Common myeloid progenitor, CD34-positive (primary cell): ENCODE measurements at regions not wholly inside any gene's neighbourhood (a gene's known extent, or its start where the extent isn't known, plus 50 kb on each side); places are given as distances from the start of the nearest gene placed in this dataset.

ENCODE experiments used
- CTCF ChIA-PET: fragments of 350-600 bp; sonication (Branson Sonifier 250); formaldehyde crosslinking; loops from one replicate; lab custom pipeline; 2021; ENCODE audit warnings: antibody characterized with exemption; lab: Charles Lee
- POLR2A ChIA-PET: fragments of 350-600 bp; sonication (Branson Sonifier 250); formaldehyde crosslinking; loops from one replicate; lab custom pipeline; 2021; ENCODE audit warnings: antibody characterized with exemption; lab: Charles Lee
- DNase-seq, 3 donors: peaks; one replicate each; pipeline versions ENCODE4 v3.0.0 to v3.0.0-alpha.2; 2013
- H3K27ac ChIP-seq, 2 experiments: 1 replicate in 1 of 2; 2 replicates in 1 of 2; pipeline ENCODE4 v1.7.0; 2013; ENCODE audit warnings: inconsistent platforms in 2 of 2, low read length in 2 of 2, mild to moderate bottlenecking in 2 of 2, low read depth in 1 of 2, moderate library complexity in 1 of 2; ENCODE audit not compliant: severe bottlenecking in 2 of 2, insufficient read depth in 1 of 2, poor library complexity in 1 of 2
- H3K27me3 ChIP-seq, 5 experiments: replicated peaks in 2 of 5; 1 replicate in 3 of 5; 2 replicates in 2 of 5; pipeline versions ENCODE4 v1.6.1 to v1.7.0; 2013; ENCODE audit warnings: low read length in 4 of 5, mild to moderate bottlenecking in 2 of 5, moderate library complexity in 2 of 5, inconsistent platforms in 1 of 5; ENCODE audit not compliant: insufficient read depth in 5 of 5, control insufficient read depth in 4 of 5
- H3K36me3 ChIP-seq, 4 experiments: 1 replicate in 2 of 4; 2 replicates in 2 of 4; pipeline versions ENCODE4 v1.6.1 to v1.7.0; 2013; ENCODE audit warnings: low read length in 3 of 4, control low read depth in 1 of 4, mild to moderate bottlenecking in 1 of 4; ENCODE audit not compliant: control insufficient read depth in 4 of 4, insufficient read depth in 4 of 4
- H3K4me1 ChIP-seq, 4 experiments: 1 replicate in 3 of 4; 2 replicates in 1 of 4; pipeline versions ENCODE4 v1.6.1 to v1.7.1; 2013; ENCODE audit warnings: low read length in 3 of 4, mild to moderate bottlenecking in 3 of 4, control low read depth in 1 of 4, inconsistent platforms in 1 of 4, moderate library complexity in 1 of 4; ENCODE audit not compliant: control insufficient read depth in 4 of 4, insufficient read depth in 4 of 4; ENCODE audit errors: control extremely low read depth in 1 of 4
- H3K4me3 ChIP-seq, 7 experiments: 1 replicate in 4 of 7; 2 replicates in 3 of 7; pipeline versions ENCODE4 v1.5.1 to v1.7.0; 2013; ENCODE audit warnings: mild to moderate bottlenecking in 7 of 7, low read length in 6 of 7, moderate library complexity in 6 of 7, inconsistent platforms in 2 of 7, low read depth in 2 of 7, control low read depth in 1 of 7; ENCODE audit not compliant: insufficient read depth in 4 of 7, control insufficient read depth in 1 of 7; ENCODE audit errors: extremely low read depth in 1 of 7
- H3K9me3 ChIP-seq, 5 experiments: 1 replicate in 4 of 5; 2 replicates in 1 of 5; pipeline versions ENCODE4 v1.6.1 to v1.7.1; 2013; ENCODE audit warnings: low read length in 4 of 5, mild to moderate bottlenecking in 2 of 5, inconsistent platforms in 1 of 5, low read depth in 1 of 5, moderate library complexity in 1 of 5; ENCODE audit not compliant: control insufficient read depth in 4 of 5, insufficient read depth in 2 of 5; ENCODE audit errors: control extremely low read depth in 1 of 5
- WGBS: methylation state at CpG from one replicate; pipeline ENCODE4 v1.1.5; 2013; ENCODE audit not compliant: insufficient coverage; 5-methylcytosine and 5-hydroxymethylcytosine counted together

- H3K27me3 ChIP-seq: no peaks in the 10 kb centered on the region
- ChIA-PET CTCF (no interaction called here), POLR2A (no interaction called here)
- DNase-seq: no peak
- no peak overlapping the region for H3K4me3 ChIP-seq
- no peaks in the 10 kb centered on the region for H3K36me3 ChIP-seq
- no peak overlapping the region for H3K27ac ChIP-seq
- H3K9me3 ChIP-seq: no peaks in the 10 kb centered on the region
- H3K4me1 ChIP-seq: no peaks in the 10 kb centered on the region
Measured at GRCh38 chr5:105536675-105537074, 1974.1 kb upstream of the NUDT12 start.

GRCh38 chr5:105530716-105531261, 1968.2 kb upstream of the NUDT12 start:
- Histone ChIP-seq H3K27me3 (no peaks in the 10 kb centered on the region), H3K27ac (no peak overlapping the region), H3K9me3 (no peaks in the 10 kb centered on the region), H3K36me3 (no peaks in the 10 kb centered on the region), H3K4me1 (no peaks in the 10 kb centered on the region), H3K4me3 (no peak overlapping the region)
- ChIA-PET POLR2A (no interaction called here), CTCF (no interaction called here)
- WGBS: 88% methylated on average over 1 of the region's 3 CpGs
- no peak for DNase-seq

- ChIA-PET CTCF (no interaction called here), POLR2A (no interaction called here)
- H3K9me3 ChIP-seq: no peaks in the 10 kb centered on the region
- no peak overlapping the region for H3K27ac ChIP-seq
- no peak for DNase-seq
- WGBS: 84% methylated on average over 3 of the region's 5 CpGs
- H3K36me3 ChIP-seq: no peaks in the 10 kb centered on the region
- no peaks in the 10 kb centered on the region for H3K4me1 ChIP-seq
- no peaks in the 10 kb centered on the region for H3K27me3 ChIP-seq
- H3K4me3 ChIP-seq: no peak overlapping the region
Measured at GRCh38 chr5:105529851-105530250, 1967.3 kb upstream of the NUDT12 start.

GRCh38 chr5:105508519-105508918, 1945.9 kb upstream of the NUDT12 start:
- ChIA-PET POLR2A (no interaction called here), CTCF (no interaction called here)
- no peak for DNase-seq
- H3K27ac ChIP-seq: no peak overlapping the region
- no peaks in the 10 kb centered on the region for H3K36me3 ChIP-seq
- no peaks in the 10 kb centered on the region for H3K27me3 ChIP-seq
- H3K4me3 ChIP-seq: no peak overlapping the region
- H3K9me3 ChIP-seq: no peaks in the 10 kb centered on the region
- 80% methylated on average over 2 of the region's 2 CpGs for WGBS
- no peaks in the 10 kb centered on the region for H3K4me1 ChIP-seq

- Histone ChIP-seq H3K27ac (no peak overlapping the region), H3K27me3 (no peaks in the 10 kb centered on the region), H3K4me3 (no peak overlapping the region), H3K36me3 (no peaks in the 10 kb centered on the region), H3K9me3 (no peaks in the 10 kb centered on the region), H3K4me1 (no peaks in the 10 kb centered on the region)
- ChIA-PET POLR2A (no interaction called here), CTCF (no interaction called here)
- 68% methylated on average over 2 of the region's 2 CpGs for WGBS
- DNase-seq: no peak
Measured at GRCh38 chr5:105506692-105507277, 1944.2 kb upstream of the NUDT12 start.

GRCh38 chr5:105503950-105504349, 1941.4 kb upstream of the NUDT12 start:
- 100% methylated on average over 1 of the region's 1 CpG for WGBS
- CTCF ChIA-PET: no interaction called here
- H3K9me3 ChIP-seq: no peaks in the 10 kb centered on the region
- POLR2A ChIA-PET: no interaction called here
- H3K4me3 ChIP-seq: no peak overlapping the region
- H3K36me3 ChIP-seq: no peaks in the 10 kb centered on the region
- no peak overlapping the region for H3K27ac ChIP-seq
- DNase-seq: no peak
- no peaks in the 10 kb centered on the region for H3K4me1 ChIP-seq
- H3K27me3 ChIP-seq: no peaks in the 10 kb centered on the region

- no peak overlapping the region for H3K27ac ChIP-seq
- WGBS: no CpG with 5 or more reads among the region's 1 CpG
Measured at GRCh38 chr5:105501315-105501714, 1938.7 kb upstream of the NUDT12 start.

More at GRCh38 chr5:105501315-105501714, 1938.7 kb upstream of the NUDT12 start:
- Histone ChIP-seq H3K27me3 (no peaks in the 10 kb centered on the region), H3K36me3 (no peaks in the 10 kb centered on the region), H3K9me3 (no peaks in the 10 kb centered on the region), H3K4me1 (no peaks in the 10 kb centered on the region), H3K4me3 (no peak overlapping the region)
- CTCF ChIA-PET: no interaction called here
- DNase-seq: no peak
- POLR2A ChIA-PET: no interaction called here
